ENCODE measurements at regions not wholly inside any gene's neighbourhood (a gene's known extent, or its start where the extent isn't known, plus 50 kb on each side); places are given as distances from the start of the nearest gene placed in this dataset.

- no peak for TF ChIP-seq CTCF (conservative IDR thresholded peaks at IDR 0.05; ENCODE audit: low read length)
- no peak for TF ChIP-seq EZH2phosphoT487 (IDR thresholded peaks at IDR 0.05; ENCODE audit: borderline replicate concordance)
- Histone ChIP-seq H4K20me1 (ENCODE audit: insufficient read depth, low read length, poor library complexity, severe bottlenecking) (no peaks in the 10 kb centered on the region), H2AFZ (ENCODE audit: low read length) (no peak overlapping the region), H3K4me1 (ENCODE audit: insufficient read depth, low read length, poor library complexity, severe bottlenecking) (no peaks in the 10 kb centered on the region), H3K27me3 (ENCODE audit: insufficient read depth, low read length, poor library complexity, severe bottlenecking) (no peaks in the 10 kb centered on the region), H3K79me2 (ENCODE audit: insufficient read depth, low read length) (no peaks in the 10 kb centered on the region), H3K4me2 (ENCODE audit: low read depth, low read length, poor library complexity, severe bottlenecking) (no peak overlapping the region), H3K9me3 (ENCODE audit: insufficient read depth, low read depth, low read length) (no peaks in the 10 kb centered on the region), H3K9me2 (replicated peaks; ENCODE audit: low read depth, low read length) (no peaks in the 10 kb centered on the region), H3K9ac (ENCODE audit: low read depth, low read length, poor library complexity, severe bottlenecking) (no peak overlapping the region), H3K4me3 (ENCODE audit: low read length, poor library complexity, severe bottlenecking) (no peak overlapping the region), H3K36me3 (ENCODE audit: insufficient read depth, low read length) (no peaks in the 10 kb centered on the region), H3F3A (ENCODE audit: low read depth) (no peaks in the 10 kb centered on the region)
Observed at GRCh38 chr6:165191461-165191860, 117.9 kb downstream of the C6orf118 start.

- H3K4me3 ChIP-seq (ENCODE audit: low read length, poor library complexity, severe bottlenecking): no peak overlapping the region
- H3K9ac ChIP-seq (ENCODE audit: low read depth, low read length, poor library complexity, severe bottlenecking): no peak overlapping the region
- no peaks in the 10 kb centered on the region for H3K9me2 ChIP-seq (replicated peaks; ENCODE audit: low read depth, low read length)
- H3K36me3 ChIP-seq (ENCODE audit: insufficient read depth, low read length): no peaks in the 10 kb centered on the region
- H3K4me2 ChIP-seq (ENCODE audit: low read depth, low read length, poor library complexity, severe bottlenecking): no peak overlapping the region
- no peaks in the 10 kb centered on the region for H3F3A ChIP-seq (ENCODE audit: low read depth)
- peaks cover 3% of the 10 kb centered on the region; the same call in 1 of the 2 replicates for H3K9me3 ChIP-seq (ENCODE audit: insufficient read depth, low read depth, low read length)
- no peaks in the 10 kb centered on the region for H3K4me1 ChIP-seq (ENCODE audit: insufficient read depth, low read length, poor library complexity, severe bottlenecking)
- no peaks in the 10 kb centered on the region for H4K20me1 ChIP-seq (ENCODE audit: insufficient read depth, low read length, poor library complexity, severe bottlenecking)
- TF ChIP-seq EZH2phosphoT487 (IDR thresholded peaks at IDR 0.05; ENCODE audit: borderline replicate concordance): no peak
- no peak for TF ChIP-seq CTCF (conservative IDR thresholded peaks at IDR 0.05; ENCODE audit: low read length)
- H3K79me2 ChIP-seq (ENCODE audit: insufficient read depth, low read length): no peaks in the 10 kb centered on the region
- no peaks in the 10 kb centered on the region for H3K27me3 ChIP-seq (ENCODE audit: insufficient read depth, low read length, poor library complexity, severe bottlenecking)
- H2AFZ ChIP-seq (ENCODE audit: low read length): no peak overlapping the region
Observed at GRCh38 chr6:165186441-165187205, 122.8 kb downstream of the C6orf118 start.

GRCh38 chr6:165186041-165186440 is 123.4 kb downstream of the C6orf118 start:
- peaks cover 3% of the 10 kb centered on the region; the same call in 1 of the 2 replicates for H3K9me3 ChIP-seq (ENCODE audit: insufficient read depth, low read depth, low read length)
- H4K20me1 ChIP-seq (ENCODE audit: insufficient read depth, low read length, poor library complexity, severe bottlenecking): no peaks in the 10 kb centered on the region
- no peaks in the 10 kb centered on the region for H3K4me1 ChIP-seq (ENCODE audit: insufficient read depth, low read length, poor library complexity, severe bottlenecking)
- TF ChIP-seq EZH2phosphoT487 (IDR thresholded peaks at IDR 0.05; ENCODE audit: borderline replicate concordance) (no peak), CTCF (conservative IDR thresholded peaks at IDR 0.05; ENCODE audit: low read length) (no peak)
- no peaks in the 10 kb centered on the region for H3K27me3 ChIP-seq (ENCODE audit: insufficient read depth, low read length, poor library complexity, severe bottlenecking)
- no peaks in the 10 kb centered on the region for H3K36me3 ChIP-seq (ENCODE audit: insufficient read depth, low read length)
- H3K9me2 ChIP-seq (replicated peaks; ENCODE audit: low read depth, low read length): no peaks in the 10 kb centered on the region
- H3F3A ChIP-seq (ENCODE audit: low read depth): no peaks in the 10 kb centered on the region
- no peaks in the 10 kb centered on the region for H3K79me2 ChIP-seq (ENCODE audit: insufficient read depth, low read length)
- no peak overlapping the region for H3K4me2 ChIP-seq (ENCODE audit: low read depth, low read length, poor library complexity, severe bottlenecking)
- no peak overlapping the region for H3K4me3 ChIP-seq (ENCODE audit: low read length, poor library complexity, severe bottlenecking)
- H2AFZ ChIP-seq (ENCODE audit: low read length): no peak overlapping the region
- no peak overlapping the region for H3K9ac ChIP-seq (ENCODE audit: low read depth, low read length, poor library complexity, severe bottlenecking)
